GM12892 (cell line): ENCODE measurements at regions not wholly inside any gene's neighbourhood (a gene's known extent, or its start where the extent isn't known, plus 50 kb on each side); places are given as distances from the start of the nearest gene placed in this dataset.

Experiments used
- DNase-seq: peaks from one replicate; pipeline ENCODE4 v3.0.0; 2011; ENCODE audit not compliant: insufficient read length
- FAIRE-seq: peaks from 2 replicates; lab custom pipeline; 2011; peaks lifted over from hg19 to GRCh38; lab: Jason Lieb, UNC
- POLR2A ChIP-seq: IDR thresholded peaks from 2 replicates; pipeline ENCODE4 v1.6.1; 2011; ENCODE audit warnings: low read depth, low read length, control low read depth
- POLR2AphosphoS5 ChIP-seq: IDR thresholded peaks from 2 replicates; pipeline ENCODE4 v1.6.1; 2011; ENCODE audit warnings: low read depth, low read length, control low read depth
- TAF1 ChIP-seq: IDR thresholded peaks from 2 replicates; pipeline ENCODE4 v1.6.1; 2011; ENCODE audit warnings: low read depth, mild to moderate bottlenecking, control low read depth, low read length, borderline replicate concordance

- DNase-seq, result peak; percentile 33
- 0 out of 2 replicates have a peak, but pooled peaks have one; percentile 26 for TF ChIP-seq TAF1
- TF ChIP-seq POLR2AphosphoS5, result peak; percentile 63; the same call in 1 of the 2 replicates
- TF ChIP-seq POLR2A, result 0 out of 2 replicates have a peak, but pooled peaks have one; percentile 34
- FAIRE-seq, result peak; percentile 84
These were observed 50.6 kb upstream of the AKAP13 start for GRCh38 chr15:85329561-85330422.
